ENCODE measurements at regions not wholly inside any gene's neighbourhood (a gene's known extent, or its start where the extent isn't known, plus 50 kb on each side); places are given as distances from the start of the nearest gene placed in this dataset.

DNA sequence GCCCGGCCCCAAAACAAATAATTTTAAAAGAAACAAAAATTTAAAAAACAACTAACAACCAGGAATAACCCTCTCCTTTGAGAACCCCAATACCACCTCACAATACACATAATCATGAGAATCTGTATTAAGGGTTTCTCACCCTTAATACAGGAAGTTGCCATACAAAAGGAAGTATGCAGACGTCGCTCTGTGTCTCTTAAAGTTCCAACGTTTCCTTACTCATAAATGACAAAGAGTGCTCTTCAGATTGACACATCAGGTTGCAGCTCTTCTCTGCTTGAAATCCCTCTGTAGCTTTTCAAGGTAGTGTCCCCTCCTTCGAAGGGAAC is 73.9 kb upstream of the IRF2 start:
- TF ChIP-seq, protein P1, sequence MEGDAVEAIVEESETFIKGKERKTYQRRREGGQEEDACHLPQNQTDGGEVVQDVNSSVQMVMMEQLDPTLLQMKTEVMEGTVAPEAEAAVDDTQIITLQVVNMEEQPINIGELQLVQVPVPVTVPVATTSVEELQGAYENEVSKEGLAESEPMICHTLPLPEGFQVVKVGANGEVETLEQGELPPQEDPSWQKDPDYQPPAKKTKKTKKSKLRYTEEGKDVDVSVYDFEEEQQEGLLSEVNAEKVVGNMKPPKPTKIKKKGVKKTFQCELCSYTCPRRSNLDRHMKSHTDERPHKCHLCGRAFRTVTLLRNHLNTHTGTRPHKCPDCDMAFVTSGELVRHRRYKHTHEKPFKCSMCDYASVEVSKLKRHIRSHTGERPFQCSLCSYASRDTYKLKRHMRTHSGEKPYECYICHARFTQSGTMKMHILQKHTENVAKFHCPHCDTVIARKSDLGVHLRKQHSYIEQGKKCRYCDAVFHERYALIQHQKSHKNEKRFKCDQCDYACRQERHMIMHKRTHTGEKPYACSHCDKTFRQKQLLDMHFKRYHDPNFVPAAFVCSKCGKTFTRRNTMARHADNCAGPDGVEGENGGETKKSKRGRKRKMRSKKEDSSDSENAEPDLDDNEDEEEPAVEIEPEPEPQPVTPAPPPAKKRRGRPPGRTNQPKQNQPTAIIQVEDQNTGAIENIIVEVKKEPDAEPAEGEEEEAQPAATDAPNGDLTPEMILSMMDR (IDR thresholded peaks at IDR 0.05) = no peak
- TF ChIP-seq POLR2A (IDR thresholded peaks at IDR 0.05) = no peak
